SK-N-SH treated with all-trans-retinoic acid at 6 μM for 48 hours (cell line): ENCODE measurements at regions not wholly inside any gene's neighbourhood (a gene's known extent, or its start where the extent isn't known, plus 50 kb on each side); places are given as distances from the start of the nearest gene placed in this dataset.

ENCODE experiments used
- ATAC-seq: fragments of 200-7000 bp; cut with Tn5 transposase; 3 replicates; pipeline ENCODE4 v1.9.1; 2020; ENCODE audit warnings: mild to moderate bottlenecking, moderate library complexity
- ARNTL ChIP-seq: fragments of 450-650 bp; formaldehyde crosslinking; IDR thresholded peaks from 2 replicates; pipeline ENCODE4 v1.5.0; 2020; ENCODE audit warnings: low read depth, mild to moderate bottlenecking, moderate library complexity, borderline replicate concordance
- BACH2 ChIP-seq: fragments of 250-450 bp; sonication (Bioruptor Pico); IDR thresholded peaks from 2 replicates; pipeline ENCODE4 v1.9.0; 2021; ENCODE audit warnings: mild to moderate bottlenecking, borderline replicate concordance
- CSDC2 ChIP-seq: fragments of 250-450 bp; sonication (Bioruptor Pico); IDR thresholded peaks from 2 replicates; pipeline ENCODE4 v1.5.0; 2020; ENCODE audit warnings: mild to moderate bottlenecking, moderate library complexity
- ESRRG ChIP-seq: fragments of 250-450 bp; sonication (Bioruptor Pico); IDR thresholded peaks from 2 replicates; pipeline ENCODE4 v1.6.1; 2021; ENCODE audit warnings: mild to moderate bottlenecking
- GLIS3 ChIP-seq: fragments of 250-450 bp; sonication (Bioruptor Pico); IDR thresholded peaks from 2 replicates; pipeline ENCODE4 v1.5.0; 2020; ENCODE audit warnings: mild to moderate bottlenecking, moderate library complexity
- POU6F1 ChIP-seq: fragments of 250-450 bp; sonication (Bioruptor Pico); IDR thresholded peaks from 2 replicates; pipeline ENCODE4 v1.8.0; 2021; ENCODE audit warnings: low read depth, mild to moderate bottlenecking, moderate library complexity, borderline replicate concordance
- PPARA ChIP-seq: fragments of 250-450 bp; sonication (Bioruptor Pico); IDR thresholded peaks from 2 replicates; pipeline ENCODE4 v1.5.0; 2020; ENCODE audit warnings: mild to moderate bottlenecking, borderline replicate concordance
- SNAI2 ChIP-seq: fragments of 250-450 bp; sonication (Bioruptor Pico); IDR thresholded peaks from 2 replicates; pipeline ENCODE4 v1.5.0; 2020; ENCODE audit warnings: mild to moderate bottlenecking, moderate library complexity
- TOX ChIP-seq: fragments of 250-450 bp; sonication (Bioruptor Pico); IDR thresholded peaks from 2 replicates; pipeline ENCODE4 v1.8.0; 2021; ENCODE audit warnings: mild to moderate bottlenecking, moderate library complexity, borderline replicate concordance
- TSHZ2 ChIP-seq: fragments of 250-450 bp; sonication (Bioruptor Pico); IDR thresholded peaks from 2 replicates; pipeline ENCODE4 v1.5.0; 2020; ENCODE audit warnings: mild to moderate bottlenecking, moderate library complexity
- ZC3H10 ChIP-seq: fragments of 250-450 bp; sonication (Bioruptor Pico); IDR thresholded peaks from 2 replicates; pipeline ENCODE4 v1.5.1; 2021; ENCODE audit warnings: mild to moderate bottlenecking, moderate library complexity
- ZNF565 ChIP-seq: fragments of 450-650 bp; formaldehyde crosslinking; conservative IDR thresholded peaks from 2 replicates; pipeline ENCODE4 v1.5.0; 2020; ENCODE audit warnings: low read depth, mild to moderate bottlenecking, moderate library complexity
- ZNF70 ChIP-seq: fragments of 450-650 bp; formaldehyde crosslinking; IDR thresholded peaks from 2 replicates; pipeline ENCODE4 v1.5.0; 2020; ENCODE audit warnings: mild to moderate bottlenecking, moderate library complexity
- ZNF8 ChIP-seq: fragments of 450-650 bp; formaldehyde crosslinking; IDR thresholded peaks from 2 replicates; pipeline ENCODE4 v1.5.0; 2020; ENCODE audit warnings: mild to moderate bottlenecking, moderate library complexity
- TF ChIP-seq, protein P1 (sequence below): fragments of 250-450 bp; sonication (Bioruptor Pico); IDR thresholded peaks from 2 replicates; pipeline ENCODE4 v1.5.1; 2020; ENCODE audit warnings: low read depth, mild to moderate bottlenecking, moderate library complexity
- TF ChIP-seq, protein P2 (sequence below): fragments of 250-450 bp; sonication (Bioruptor Pico); IDR thresholded peaks from 2 replicates; pipeline ENCODE4 v1.5.1; 2021; ENCODE audit warnings: mild to moderate bottlenecking, moderate library complexity

- TF ChIP-seq SNAI2: peak; percentile 17; the same call in 1 of the 2 replicates
- TF ChIP-seq, protein P1, sequence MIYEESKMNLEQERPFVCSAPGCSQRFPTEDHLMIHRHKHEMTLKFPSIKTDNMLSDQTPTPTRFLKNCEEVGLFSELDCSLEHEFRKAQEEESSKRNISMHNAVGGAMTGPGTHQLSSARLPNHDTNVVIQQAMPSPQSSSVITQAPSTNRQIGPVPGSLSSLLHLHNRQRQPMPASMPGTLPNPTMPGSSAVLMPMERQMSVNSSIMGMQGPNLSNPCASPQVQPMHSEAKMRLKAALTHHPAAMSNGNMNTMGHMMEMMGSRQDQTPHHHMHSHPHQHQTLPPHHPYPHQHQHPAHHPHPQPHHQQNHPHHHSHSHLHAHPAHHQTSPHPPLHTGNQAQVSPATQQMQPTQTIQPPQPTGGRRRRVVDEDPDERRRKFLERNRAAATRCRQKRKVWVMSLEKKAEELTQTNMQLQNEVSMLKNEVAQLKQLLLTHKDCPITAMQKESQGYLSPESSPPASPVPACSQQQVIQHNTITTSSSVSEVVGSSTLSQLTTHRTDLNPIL: peak; percentile 43; the same call in 1 of the 2 replicates
These were observed 335.3 kb upstream of the ADAMTS16 start (continued) for GRCh38 chr5:4804691-4805360.

DNA sequence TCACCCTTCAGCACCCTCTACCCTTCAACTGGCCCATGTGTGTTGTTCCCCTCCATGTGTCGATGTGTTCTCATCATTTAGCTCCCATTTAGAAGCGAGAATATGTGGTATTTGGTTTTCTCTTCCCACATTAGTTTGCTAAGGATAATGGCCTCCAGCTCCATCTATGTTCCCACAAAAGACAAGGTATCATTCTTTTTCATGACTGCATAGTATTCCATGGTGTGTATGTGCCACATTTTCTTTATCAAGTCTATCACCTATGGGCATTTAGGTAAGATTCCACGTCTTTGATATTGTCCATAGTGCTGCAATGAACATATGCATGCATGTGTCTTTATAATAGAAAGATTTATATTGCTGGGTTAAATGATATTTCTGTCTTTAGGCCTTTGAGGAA is 325.1 kb upstream of the ADAMTS16 start:
- TF ChIP-seq POU6F1 (CRISPR knock-in tag) (no peak), ZNF565 (CRISPR knock-in tag) (no peak), TSHZ2 (CRISPR knock-in tag) (no peak), ZNF70 (CRISPR knock-in tag) (no peak), ESRRG (CRISPR knock-in tag) (no peak), SNAI2 (no peak), TOX (no peak), ARNTL (CRISPR knock-in tag) (no peak), ZC3H10 (CRISPR knock-in tag) (no peak)
- no peak for ATAC-seq

- TF ChIP-seq ZNF8 (CRISPR knock-in tag): no peak
- TF ChIP-seq, protein P2, sequence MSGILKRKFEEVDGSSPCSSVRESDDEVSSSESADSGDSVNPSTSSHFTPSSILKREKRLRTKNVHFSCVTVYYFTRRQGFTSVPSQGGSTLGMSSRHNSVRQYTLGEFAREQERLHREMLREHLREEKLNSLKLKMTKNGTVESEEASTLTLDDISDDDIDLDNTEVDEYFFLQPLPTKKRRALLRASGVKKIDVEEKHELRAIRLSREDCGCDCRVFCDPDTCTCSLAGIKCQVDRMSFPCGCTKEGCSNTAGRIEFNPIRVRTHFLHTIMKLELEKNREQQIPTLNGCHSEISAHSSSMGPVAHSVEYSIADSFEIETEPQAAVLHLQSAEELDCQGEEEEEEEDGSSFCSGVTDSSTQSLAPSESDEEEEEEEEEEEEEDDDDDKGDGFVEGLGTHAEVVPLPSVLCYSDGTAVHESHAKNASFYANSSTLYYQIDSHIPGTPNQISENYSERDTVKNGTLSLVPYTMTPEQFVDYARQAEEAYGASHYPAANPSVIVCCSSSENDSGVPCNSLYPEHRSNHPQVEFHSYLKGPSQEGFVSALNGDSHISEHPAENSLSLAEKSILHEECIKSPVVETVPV (CRISPR knock-in tag): no peak
- no peak for TF ChIP-seq BACH2 (CRISPR knock-in tag)
- no peak for TF ChIP-seq ZNF70 (CRISPR knock-in tag)
- no peak for ATAC-seq
These were observed 322.4 kb upstream of the ADAMTS16 start for GRCh38 chr5:4817767-4818166.

DNA sequence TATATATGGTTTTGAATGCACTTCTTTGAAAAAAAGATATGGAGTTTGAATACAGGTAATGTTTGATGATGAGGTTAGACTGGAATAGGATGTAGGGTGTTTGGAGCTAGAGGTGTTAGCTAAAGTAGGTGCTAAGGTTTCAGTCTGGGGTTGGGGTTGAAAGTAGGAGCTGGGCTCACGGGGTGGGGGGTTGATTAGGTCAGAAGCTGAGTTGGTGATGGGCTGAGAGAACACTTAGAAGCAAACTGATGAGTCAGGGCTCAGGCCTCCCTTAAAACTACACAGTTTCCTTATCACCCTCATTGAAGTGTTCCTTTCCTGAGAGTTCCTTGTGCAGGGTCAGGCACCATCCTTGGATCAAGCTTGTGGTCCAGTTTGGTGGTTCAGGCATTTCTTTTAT is 308.8 kb upstream of the ADAMTS16 start:
- ATAC-seq: no peak
- TF ChIP-seq ZC3H10 (CRISPR knock-in tag) (no peak), CSDC2 (CRISPR knock-in tag) (no peak), ZNF565 (CRISPR knock-in tag) (no peak), ZNF8 (CRISPR knock-in tag) (no peak), ESRRG (CRISPR knock-in tag) (no peak), GLIS3 (CRISPR knock-in tag) (no peak), PPARA (CRISPR knock-in tag) (no peak), TOX (no peak), ARNTL (CRISPR knock-in tag) (no peak), TSHZ2 (CRISPR knock-in tag) (no peak), SNAI2 (no peak)
